Stimulated activated CD4-positive, alpha-beta T cell treated with anti-CD3 and anti-CD28 coated beads, TNF-alpha, amount 100 ng/mL, for 4 hours (primary cell): ENCODE measurements at regions not wholly inside any gene's neighbourhood (a gene's known extent, or its start where the extent isn't known, plus 50 kb on each side); places are given as distances from the start of the nearest gene placed in this dataset.

ENCODE experiments used
- DNase-seq, 3 experiments: peaks; one replicate each; pipeline ENCODE4 v3.0.0-alpha.2; 2020; ENCODE audit warnings: low read depth in 3 of 3

DNA sequence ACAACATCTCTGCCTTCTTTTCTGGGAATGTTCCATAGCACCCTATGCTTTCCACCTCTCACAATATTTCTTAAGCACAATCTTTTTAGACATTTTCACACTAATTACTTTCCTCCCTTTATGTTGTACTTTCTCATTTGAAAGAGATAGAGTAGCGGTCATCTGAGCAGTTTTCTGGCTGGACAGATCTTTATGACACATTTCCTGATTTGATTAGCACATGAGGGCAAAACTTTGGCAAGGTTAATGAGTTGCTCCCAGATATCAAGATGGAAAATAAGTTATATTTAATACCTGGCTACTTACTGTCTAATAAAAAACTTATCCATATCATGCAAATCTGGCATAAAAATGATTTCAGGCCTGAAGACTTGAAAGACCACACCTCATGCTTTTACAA lies 723.9 kb downstream of the SOCS6 start:
- no peak for DNase-seq

DNA sequence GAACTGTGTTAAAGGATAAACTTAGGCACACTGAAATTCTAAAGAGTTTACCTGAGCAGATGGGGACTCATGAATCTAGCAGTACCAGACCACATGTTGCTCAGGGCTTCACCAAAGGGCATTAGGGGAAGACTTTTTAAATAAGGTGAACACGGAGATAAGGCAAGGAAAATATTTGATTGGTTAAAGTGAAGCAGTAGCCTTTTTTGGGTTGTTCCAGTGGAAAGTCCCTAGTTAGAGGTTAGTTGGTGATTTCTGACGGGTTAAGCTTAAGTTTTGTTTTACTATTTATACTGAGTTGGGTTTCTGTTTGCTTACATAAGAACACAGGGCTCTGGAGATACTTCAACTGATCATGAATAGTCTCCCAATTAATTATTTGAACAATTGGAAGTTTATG lies 722.5 kb downstream of the SOCS6 start:
- DNase-seq, result no peak

DNA sequence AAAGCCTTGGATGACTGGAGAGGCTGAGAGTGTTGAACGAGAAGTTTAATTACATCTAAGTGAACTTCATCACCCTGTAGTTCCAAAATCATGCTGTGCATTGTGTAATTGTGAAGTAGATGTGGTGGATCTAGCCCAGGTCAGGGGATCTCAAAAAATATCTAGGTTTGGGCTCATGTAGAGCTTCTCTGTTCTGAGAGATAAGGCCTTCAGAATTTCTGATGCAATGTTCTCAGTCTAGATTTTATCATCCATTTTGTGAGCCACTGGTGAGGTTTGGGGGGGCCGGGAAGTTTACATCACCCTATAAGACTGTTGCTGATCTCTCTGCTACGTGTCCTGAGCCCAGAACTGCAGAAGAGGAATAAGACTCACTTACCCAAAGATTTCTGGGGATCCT lies 719.4 kb downstream of the SOCS6 start:
- no peak for DNase-seq

DNA sequence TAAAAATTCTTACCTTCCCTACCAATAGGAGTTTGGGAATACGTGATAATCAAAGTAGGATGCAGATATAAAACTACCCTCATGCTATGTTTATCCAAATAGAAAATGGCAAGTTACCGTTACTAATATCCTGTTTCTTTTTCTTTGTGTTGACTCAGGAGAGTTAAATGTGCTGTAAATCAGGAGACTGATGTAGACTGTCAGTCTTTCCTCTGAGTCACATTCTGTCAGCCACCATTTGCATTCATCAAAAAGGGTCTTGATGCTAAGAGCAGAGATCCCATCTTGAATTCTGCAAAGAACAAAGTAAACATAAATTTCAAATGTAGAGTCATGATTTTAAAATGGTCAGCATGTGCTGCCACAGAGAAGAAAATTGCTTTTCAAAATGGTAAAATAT lies 712.8 kb downstream of the SOCS6 start:
- no peak for DNase-seq

DNA sequence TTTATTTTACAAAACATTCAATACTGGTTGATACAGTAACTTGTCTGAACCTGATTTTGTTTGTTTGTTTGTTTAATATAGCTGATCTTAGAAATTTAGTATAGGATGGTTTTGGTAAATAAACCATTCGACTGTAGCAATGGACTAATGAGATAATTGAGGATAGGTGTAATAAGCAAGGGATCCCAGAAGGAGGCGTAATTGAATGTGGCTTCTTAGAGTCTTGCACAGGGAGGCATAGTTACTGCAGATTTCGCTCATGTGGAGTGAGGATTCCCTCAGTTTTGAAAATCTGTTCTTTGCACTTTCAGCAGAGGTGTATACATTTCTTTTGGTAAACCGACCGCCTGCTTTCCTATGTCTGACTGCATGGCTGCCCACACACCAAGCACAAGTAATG lies 709.6 kb downstream of the SOCS6 start:
- no peak for DNase-seq

DNA sequence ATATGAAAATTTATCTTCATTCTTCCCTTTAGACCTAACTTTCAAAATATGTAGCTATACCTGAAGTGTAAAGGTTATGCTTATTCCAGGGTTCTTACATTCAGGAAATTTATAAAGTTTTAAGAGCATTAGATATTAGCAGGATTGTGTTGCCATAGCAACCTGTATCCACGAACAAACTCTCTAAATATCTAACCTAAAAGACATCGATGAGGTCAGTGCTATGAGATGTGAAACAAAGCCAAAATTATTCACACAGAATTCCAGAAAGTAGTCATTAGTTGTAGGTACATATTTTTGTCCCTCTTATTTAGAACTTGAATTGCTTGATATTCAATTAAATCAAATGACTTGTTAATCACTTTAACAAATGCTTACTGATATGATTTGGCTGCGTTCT lies 705.3 kb downstream of the SOCS6 start:
- DNase-seq, result no peak

DNA sequence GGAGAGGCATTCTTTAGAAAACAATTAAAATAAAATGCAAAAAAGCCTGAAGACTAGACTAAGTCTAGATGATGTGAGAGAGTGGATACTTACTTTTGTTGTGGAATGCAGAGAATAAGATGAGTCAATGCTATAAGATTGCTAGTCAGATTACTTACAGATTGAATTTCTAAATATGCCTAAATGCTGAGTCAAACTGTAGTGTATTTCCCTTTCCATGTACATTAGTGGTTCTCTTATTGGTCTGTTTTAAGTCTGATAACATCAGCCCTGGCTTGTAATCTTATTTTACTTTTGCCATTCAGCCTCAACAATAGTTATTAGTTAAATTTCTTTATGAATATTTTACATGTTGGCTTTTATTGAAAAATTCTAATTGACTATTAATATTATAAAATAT lies 702.7 kb downstream of the SOCS6 start:
- DNase-seq, result no peak

DNA sequence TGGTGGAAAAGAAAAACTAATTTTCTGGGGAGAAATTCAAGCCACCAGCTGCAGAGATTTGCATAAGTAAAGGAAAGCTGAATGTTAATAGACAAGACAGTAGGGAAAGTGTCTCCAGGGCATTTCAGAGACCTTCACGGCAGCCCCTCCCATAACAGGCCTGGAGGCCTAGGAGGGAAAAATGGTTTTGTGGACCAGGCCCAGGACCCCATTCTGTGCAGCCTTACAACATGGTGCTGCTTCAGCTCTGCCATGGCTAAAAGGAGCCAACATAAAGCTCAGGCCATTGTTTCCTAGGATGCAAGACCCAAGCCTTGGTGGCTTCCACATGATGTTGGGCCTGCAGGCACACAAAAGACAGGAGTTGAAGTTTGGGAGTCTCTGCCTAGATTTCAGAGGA lies 697.1 kb downstream of the SOCS6 start:
- no peak for DNase-seq

DNA sequence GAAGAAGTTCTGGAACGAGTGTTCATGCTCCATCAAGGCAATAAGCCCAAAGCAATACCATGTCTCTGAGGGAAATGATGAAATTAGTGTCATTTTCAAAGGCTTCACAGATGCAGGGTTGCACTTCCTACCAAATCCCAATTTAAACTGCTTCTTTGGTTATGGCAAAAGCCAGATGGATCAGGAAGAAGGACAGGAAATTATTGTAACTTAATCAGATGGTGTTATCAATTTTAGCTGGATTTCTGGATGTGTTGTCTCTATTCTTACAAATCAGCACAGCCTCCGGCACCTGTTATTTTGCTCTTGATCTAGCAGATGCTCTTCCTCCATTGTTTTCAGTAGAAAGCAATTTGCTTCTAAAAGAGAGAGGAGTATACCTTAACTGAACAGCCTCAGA lies 693.4 kb downstream of the SOCS6 start:
- no peak for DNase-seq

DNA sequence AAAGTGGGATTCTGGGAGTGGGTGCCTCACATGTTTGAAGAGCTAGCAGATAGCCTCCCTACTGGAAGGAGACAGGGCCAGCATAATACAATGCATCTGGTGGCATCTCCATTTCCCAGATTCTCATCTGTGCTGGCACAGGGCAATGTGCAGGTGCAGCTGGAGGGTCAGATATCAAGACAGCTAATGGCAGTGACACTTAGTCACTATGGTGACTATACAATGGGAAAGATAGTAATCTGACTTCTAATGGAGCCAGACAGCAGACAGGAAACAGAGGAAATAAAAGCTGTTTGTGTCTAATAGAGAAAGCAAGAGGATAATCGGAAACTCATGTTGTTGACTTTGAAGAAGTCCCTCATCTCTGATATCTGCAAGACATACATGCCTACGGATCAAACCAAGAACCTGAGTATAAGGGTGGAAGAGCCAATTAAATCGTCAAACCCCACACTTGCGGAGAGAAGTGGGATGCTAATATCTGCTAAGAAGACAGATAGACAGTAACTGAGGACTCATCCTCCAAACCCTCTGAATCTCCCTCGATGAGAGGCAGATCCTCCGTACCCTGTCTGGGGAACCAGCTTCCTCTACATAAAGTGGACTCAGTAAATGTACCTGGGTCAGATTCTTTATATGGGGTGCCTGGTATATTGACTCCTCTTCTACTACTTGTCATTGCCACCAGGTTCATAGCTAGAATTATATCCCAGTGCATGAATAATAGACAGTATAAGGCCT lies 692.7 kb downstream of the SOCS6 start:
- DNase-seq, result no peak

DNA sequence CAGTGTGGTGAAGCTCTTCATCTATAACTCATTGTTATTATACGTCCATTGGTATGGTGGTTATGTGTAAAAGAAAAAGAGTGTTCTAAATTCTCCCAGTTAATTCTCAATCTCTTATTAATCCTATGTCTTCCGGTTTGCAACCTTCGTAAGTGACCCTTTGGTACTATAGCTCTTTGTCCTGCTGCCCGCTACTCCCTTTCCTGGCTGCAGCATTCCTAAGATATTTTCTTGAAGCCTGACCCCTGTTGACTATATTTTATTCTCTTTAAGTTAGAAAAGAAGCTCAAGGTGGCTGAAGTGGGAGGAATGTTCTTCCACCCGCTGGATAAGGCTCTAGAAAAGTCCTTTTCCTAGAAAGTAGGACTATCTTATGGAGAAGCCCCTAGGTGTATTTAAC lies 684.8 kb downstream of the SOCS6 start:
- no peak for DNase-seq

DNA sequence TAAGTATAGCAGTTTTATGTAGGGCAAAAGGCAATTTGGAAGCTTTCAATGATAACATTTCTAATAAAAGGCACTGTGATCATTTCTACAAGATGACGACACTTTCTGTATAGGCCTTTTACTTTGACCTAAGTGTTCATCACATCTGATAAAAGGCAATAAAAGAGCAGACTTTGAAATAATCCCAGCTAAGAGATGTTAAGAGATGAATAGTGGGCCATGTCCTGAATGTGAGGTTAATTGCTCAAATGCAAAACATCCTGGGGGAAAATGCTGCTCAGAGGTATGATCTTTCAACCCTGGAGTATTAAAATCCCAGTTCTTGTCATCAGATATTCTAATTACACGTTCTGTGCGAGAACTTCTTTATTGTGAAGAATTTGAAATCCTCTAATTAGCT lies 677.6 kb downstream of the SOCS6 start:
- no peak for DNase-seq

DNA sequence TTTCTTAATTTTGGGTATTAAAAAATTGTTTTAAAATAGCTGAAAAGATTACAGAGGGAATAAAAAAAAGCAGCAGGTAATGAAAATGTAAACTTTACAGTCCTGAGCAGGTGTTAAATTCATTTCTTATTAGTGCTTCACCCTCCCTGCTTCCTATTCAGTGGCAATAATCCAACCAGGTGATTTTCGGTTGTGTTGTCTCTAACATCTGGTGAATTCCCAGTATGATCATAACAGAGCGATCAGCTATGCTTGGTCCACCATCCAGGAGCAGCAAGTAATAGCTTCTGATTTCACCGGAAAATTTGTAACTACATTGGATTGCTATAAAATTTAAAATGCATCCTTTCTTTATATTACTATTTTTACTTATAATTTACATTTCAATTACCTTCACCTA lies 673.1 kb downstream of the SOCS6 start:
- no peak for DNase-seq

DNA sequence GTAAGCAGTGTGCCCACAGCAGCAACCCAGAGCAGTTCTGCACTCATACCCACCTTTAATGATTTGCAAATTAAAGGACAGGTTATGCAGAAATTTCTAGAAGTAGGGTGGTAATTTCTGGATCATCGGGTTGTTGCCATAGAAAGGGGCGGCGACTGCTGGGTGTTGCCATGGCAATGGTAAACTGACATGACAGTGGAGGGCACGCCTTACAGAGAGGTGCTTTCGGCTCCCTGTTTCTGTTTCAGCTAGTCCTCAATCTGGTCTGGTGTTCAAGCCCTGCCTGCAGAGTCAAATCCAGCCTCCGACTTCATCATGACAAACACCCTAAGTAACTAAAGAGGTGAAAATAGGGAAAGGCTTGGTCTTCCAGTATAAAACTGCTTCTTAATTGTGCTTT lies 667.7 kb downstream of the SOCS6 start:
- no peak for DNase-seq

DNA sequence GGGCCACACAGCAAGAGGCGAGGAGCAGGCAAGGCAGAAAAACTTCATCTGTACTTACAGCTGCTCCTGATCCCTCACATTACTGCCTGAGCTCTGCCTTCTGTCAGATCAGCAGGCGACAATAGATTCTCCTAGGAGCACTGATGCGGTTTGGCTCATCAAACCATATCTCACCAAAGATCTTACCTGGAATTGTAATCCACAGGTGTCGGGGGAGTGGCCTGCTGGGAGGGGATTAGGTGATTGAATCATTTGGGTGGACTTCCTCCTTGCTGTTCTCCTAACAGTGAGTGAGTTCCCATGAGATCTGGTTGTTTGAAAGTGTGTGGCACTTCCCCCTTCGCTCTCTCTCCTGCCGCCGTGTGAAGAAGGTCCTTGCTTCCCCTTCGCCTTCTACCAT lies 647.3 kb downstream of the SOCS6 start:
- DNase-seq, result no peak

DNA sequence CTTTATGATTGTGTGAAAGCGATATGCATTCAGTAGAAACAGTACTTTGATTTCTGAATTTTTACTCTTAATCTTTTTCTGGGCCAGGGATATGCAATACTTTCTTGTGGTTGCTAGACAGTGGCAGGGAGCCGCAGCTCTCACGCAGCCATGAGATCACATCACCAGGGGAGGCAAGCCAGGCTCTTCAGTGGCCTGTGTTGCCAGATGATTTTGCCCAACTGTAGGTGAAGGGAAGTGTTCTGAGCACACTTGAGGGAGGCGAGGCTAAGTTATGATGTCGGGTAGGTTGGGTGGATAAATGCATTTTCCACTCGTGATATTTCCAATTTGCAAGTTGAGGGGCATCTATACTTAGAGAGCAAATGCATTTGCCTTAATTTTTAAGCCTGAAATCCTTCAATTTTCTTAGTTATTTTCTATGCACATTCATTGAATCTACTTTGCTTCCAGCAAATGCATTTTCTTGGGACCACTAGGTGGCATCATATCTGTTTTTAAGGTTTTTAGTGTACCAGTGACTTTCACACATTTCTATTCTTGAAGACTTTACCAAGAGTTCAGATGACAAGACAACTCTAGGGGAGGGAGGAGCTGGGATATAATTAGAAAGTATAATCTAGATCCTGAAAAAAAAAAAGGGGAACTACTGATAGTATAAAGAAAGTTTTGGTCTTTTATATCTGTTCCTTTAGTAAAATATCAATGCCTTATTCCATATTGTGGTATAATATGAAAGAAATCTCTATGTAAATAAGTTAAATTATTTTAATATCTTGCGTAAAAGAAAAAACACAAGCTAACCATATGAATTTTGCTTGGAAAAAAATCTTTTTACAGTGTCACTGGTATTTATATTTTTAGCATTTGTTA lies 643.3 kb downstream of the SOCS6 start:
- DNase-seq, result no peak

DNA sequence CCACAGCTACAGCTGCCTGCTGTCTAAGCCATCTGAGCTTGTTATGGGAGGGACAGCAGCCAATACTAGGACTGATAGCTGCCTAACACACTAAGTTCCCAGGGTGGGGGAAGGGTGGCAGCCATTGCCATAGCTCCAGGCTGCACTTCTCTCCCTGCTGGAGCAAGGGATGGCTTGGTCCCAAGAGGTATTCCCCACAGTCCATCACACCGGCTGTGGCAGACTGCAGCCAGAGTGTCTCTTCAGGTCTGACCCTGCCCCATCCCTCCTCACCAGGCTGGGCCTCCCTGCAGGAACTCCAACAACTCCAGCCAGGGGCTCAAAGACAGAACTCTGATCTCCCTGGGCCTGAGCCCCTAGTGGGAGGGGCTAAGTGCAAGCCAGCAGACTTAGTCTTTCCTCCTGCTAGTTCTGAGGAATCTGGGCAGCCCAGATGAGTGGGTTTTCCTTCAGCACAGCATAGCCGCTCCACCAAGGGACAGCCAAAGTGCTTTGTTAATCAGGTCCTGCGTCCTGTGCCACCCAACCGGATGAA lies 632.1 kb downstream of the SOCS6 start:
- no peak for DNase-seq

DNA sequence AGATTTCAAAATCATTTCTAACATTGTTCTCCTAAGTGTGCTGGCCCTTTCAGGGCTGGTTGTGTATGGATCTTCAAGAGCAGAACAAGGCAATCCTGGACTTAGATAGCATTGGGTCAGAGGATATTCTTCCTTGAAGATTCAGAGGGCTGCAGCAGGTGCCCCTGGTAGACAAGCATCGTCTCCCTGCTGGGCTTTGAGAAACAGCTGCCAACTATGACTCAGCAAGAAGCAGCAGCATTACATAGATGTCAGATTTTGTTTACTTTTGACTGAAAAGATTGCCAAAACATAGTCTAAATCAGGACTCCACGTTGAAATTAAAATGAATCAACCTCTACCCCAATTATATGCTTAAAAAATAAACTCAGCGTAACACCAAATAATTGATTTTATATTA lies 618.8 kb downstream of the SOCS6 start:
- no peak for DNase-seq

DNA sequence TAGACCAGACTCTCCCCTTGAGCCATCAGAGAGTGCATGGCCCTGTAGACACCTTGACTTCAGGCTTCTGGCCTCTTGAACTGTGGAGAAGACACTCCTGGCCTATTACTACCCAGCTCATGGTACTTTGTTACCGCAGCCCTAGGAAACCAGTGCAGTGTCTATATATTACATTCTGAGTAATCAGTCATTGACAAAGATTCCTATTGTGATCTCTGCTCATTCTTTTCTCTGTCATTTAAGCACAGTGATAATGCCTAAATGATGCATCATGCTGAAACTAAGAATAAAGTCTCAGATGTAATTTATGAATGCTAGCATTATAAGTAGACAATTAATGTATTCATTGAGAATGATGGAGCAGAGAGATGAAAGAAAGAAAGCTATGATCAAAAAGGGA lies 603.5 kb downstream of the SOCS6 start:
- DNase-seq, result no peak

DNA sequence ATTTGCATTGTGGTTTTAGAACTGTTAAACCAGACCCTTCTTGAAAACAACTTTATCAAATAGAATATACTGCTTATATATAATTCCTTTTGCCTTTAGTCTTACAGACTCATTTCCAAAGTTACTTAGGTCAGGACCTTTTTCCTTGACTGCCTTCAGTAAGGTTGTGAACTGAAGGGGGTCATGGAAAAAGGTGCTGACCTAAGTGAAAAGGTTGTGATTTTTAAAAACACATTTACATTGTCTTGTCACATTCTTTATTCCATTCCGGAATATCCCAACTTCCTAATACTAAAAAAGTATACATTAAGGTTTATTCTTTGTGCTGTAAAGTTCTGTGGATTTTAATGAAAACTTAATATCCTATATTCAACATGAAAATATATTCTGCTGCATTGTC lies 581.4 kb downstream of the SOCS6 start:
- DNase-seq, result no peak

DNA sequence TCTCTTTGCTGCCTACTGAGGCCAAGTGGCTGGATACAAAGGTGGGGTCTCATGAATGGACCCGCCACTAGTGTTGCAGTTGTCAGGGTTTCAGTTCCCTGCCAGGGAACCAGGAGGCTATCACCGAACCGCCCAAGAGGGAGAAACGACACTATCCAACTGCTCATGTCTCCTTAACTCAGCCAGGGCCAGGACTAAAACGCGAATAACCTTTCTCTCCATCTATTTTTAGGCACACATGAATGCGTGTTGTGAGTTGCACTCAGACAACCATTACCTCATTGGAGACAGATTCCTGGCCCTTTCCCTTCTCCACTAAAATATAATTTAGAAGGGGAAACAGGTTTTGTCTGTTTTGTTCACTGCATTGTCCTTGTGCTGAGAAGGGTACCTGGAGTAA lies 559.5 kb downstream of the SOCS6 start:
- no peak for DNase-seq

DNA sequence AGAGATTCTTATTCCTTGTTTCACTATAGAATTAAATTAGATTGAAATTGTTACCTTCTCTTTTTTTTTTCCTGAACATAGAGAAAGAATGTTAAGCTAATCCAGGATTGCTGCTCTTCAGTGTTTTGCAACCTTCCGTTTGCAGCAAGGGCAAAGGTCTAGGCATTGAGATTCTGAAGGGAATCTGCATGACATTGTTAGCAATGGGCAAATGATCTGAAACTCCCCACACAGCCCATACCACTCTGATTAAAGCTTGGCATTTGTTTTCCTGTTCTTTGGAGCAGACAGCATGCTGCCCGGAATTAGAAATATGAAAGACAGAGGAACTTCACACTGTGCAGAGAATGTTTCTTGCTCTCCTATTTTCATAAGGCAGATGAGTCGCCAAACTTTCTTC lies 551.8 kb downstream of the SOCS6 start:
- DNase-seq, result no peak

DNA sequence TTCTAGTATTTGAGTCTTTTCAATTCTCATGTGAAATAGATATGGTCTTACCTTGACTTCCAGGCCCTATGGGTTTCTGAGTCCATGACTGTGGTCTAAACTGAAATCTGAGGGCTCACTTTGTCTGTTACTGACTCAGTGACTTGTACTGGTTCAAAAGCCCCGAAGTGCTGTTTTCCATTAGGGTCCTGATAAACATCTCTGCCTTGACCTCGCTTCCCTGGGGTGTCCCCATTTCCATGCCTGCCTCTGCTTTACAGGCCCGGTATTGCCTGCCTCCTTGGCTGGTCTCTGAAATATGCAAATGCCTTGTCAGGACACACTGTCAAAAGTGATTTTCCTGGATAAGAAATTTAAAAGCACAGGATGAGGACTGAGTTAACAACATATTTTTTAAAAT lies 538.8 kb downstream of the SOCS6 start:
- DNase-seq, result no peak
